Urinary bladder (tissue), 3 donors: ENCODE measurements at regions not wholly inside any gene's neighbourhood (a gene's known extent, or its start where the extent isn't known, plus 50 kb on each side); places are given as distances from the start of the nearest gene placed in this dataset.

Source experiments
- DNase-seq: peaks from one replicate; pipeline ENCODE4 v3.0.0-alpha.2; 2015; ENCODE audit errors: extremely low spot score
- H3K27ac ChIP-seq: one replicate; pipeline ENCODE4 v1.5.1; 2013; ENCODE audit warnings: low read depth, mild to moderate bottlenecking, moderate library complexity
- H3K36me3 ChIP-seq: one replicate; pipeline ENCODE4 v1.6.1; 2013; ENCODE audit warnings: mild to moderate bottlenecking, moderate library complexity; ENCODE audit not compliant: insufficient read depth
- H3K4me1 ChIP-seq: one replicate; pipeline ENCODE4 v1.6.1; 2013; ENCODE audit warnings: mild to moderate bottlenecking, moderate library complexity; ENCODE audit not compliant: insufficient read depth
- H3K4me3 ChIP-seq: one replicate; pipeline ENCODE4 v1.5.1; 2013; ENCODE audit warnings: low read depth, low read length
- WGBS: extraction: QIAGEN DNeasy Blood & Tissue Kit; methylation state at CpG from one replicate; pipeline ENCODE4 v1.1.7; 2013; 5-methylcytosine and 5-hydroxymethylcytosine counted together
- donor health status: healthy with polysubstance abuse.
- donor health status: healthy.

DNA sequence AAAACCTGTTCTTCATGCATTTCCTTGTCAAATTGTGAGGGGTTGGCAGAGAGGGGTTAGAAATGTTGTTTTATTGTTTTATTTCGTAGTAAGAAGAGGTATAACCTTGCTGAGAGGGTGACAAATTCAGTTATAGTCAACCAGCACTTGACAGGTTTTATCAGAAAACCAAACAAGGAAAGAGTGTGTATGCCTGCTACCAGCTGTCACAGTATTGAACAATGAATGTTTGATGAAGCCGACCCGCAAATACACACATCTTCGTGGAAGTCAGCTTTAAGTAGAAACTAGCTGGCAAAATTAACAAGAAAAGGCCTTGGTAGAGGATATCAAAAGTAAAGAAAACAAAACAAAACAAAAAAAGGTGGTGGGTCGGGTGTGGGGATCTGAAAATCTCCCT, 214.6 kb upstream of the TLE4 start:
- no peaks in the 10 kb centered on the region for H3K4me1 ChIP-seq
- no peak for DNase-seq
- 90% methylated on average over 5 of the region's 5 CpGs for WGBS
- no peaks in the 10 kb centered on the region for H3K36me3 ChIP-seq
- no peak overlapping the region for H3K4me3 ChIP-seq
- no peak overlapping the region for H3K27ac ChIP-seq

DNA sequence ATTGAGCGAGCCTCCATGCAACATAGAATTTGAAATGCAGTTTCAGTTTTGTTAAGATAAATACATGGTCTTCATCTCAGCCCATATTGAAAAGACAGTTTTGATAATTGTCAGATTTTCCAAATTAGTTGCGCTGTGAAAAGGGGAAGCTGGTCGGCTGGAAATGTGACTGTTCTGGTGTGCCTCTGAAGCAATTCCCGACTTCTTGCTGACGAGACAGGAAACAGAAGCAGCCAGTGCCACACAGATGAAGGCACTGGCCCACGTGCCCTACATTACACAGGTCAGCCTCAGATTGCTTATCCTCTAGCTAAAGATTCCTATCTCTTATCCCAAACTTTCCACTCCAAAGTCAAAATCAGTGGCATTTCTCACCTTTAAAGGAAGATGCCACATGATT, 214.1 kb upstream of the TLE4 start:
- no peak for DNase-seq
- no peaks in the 10 kb centered on the region for H3K4me1 ChIP-seq
- 75% methylated on average over 6 of the region's 6 CpGs for WGBS
- H3K27ac ChIP-seq, result no peak overlapping the region
- H3K4me3 ChIP-seq, result no peak overlapping the region
- H3K36me3 ChIP-seq, result no peaks in the 10 kb centered on the region

DNA sequence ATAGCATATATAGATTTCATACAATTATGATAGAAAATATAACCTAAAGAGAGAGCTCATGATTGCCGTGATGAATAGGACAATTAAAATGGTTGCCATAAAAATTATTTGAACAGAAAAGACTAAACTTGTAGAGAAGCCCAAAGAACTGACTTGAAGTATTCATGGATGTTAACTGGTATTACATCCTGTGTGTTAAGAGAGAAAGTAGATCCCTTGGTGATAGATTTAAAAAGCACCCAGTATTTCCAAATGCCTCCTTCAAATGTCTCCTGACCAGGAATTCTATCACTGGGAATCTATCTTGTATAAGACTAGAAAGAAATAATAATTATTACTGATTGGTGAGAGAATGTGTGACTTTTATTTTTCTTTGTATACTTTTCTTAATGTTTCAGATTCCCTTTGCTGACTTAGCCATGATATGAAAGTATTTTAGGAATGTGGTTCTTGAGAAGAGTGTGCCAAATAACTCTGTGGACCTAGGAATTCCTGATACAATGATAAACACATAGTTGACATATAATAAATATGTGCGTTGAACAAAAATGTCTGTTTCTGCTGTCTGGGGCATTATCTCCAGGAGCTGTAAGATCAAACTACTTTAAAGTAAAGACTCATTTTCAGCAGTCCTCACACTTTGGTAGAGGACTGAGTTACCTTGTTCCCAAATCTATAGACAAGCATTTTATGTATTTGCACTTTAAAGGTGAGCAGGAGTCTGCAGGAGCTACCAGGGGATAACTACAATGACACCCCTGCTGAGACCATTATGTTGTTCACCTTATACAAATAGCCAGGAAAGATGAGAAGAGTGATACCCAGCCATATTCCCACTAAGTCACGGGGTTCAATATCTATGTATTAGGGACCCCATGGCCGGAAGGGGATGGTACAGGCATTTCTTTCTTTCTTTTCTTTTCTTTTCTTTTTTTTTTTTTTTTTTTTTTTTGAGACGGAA, 211.1 kb upstream of the TLE4 start:
- Histone ChIP-seq H3K4me1 (no peaks in the 10 kb centered on the region), H3K4me3 (no peak overlapping the region), H3K27ac (no peak overlapping the region), H3K36me3 (no peaks in the 10 kb centered on the region)
- DNase-seq, result no peak
- WGBS, result 78% methylated on average over 5 of the region's 5 CpGs

GRCh38 chr9:79362100-79363081, 209.4 kb upstream of the TLE4 start:
- no peak overlapping the region for H3K4me3 ChIP-seq
- 56% methylated on average over 9 of the region's 9 CpGs for WGBS
- no peaks in the 10 kb centered on the region for H3K4me1 ChIP-seq
- no peaks in the 10 kb centered on the region for H3K36me3 ChIP-seq
- DNase-seq, result no peak
- no peak overlapping the region for H3K27ac ChIP-seq

DNA sequence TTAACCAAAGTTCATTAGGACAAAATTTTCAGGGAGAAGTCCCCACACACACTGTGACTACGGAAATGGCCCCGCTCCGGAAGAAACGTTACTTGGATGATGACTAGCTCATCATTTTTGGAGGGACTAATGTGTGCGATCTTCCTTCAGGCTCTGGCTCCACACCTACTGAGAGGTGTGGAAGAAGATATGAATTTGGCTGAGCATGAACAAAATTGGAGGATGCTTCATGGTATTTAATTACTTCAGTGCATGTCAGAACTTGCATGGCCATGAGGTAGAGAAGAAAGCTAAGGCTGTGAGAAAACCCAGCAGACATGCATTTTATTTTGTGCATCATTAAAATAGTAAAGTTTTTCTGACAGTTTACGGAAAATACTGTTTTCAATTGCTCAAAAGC, 202.1 kb upstream of the TLE4 start:
- Histone ChIP-seq H3K36me3 (no peaks in the 10 kb centered on the region), H3K27ac (no peak overlapping the region), H3K4me3 (no peak overlapping the region), H3K4me1 (no peaks in the 10 kb centered on the region)
- no peak for DNase-seq
- 95% methylated on average over 6 of the region's 6 CpGs for WGBS

- WGBS, result 75% methylated on average over 2 of the region's 2 CpGs
- no peak overlapping the region for H3K4me3 ChIP-seq
- H3K36me3 ChIP-seq, result no peaks in the 10 kb centered on the region
- no peaks in the 10 kb centered on the region for H3K4me1 ChIP-seq
- H3K27ac ChIP-seq, result no peak overlapping the region
- DNase-seq, result no peak
These were observed 200.5 kb upstream of the TLE4 start for GRCh38 chr9:79371301-79371700.

- Histone ChIP-seq H3K4me3 (no peak overlapping the region), H3K36me3 (no peaks in the 10 kb centered on the region), H3K4me1 (no peaks in the 10 kb centered on the region), H3K27ac (no peak overlapping the region)
- no peak for DNase-seq
- 92% methylated on average over 1 of the region's 1 CpG for WGBS
These were observed 199.7 kb upstream of the TLE4 start for GRCh38 chr9:79371948-79372555.

- Histone ChIP-seq H3K36me3 (no peaks in the 10 kb centered on the region), H3K27ac (no peak overlapping the region), H3K4me3 (no peak overlapping the region), H3K4me1 (no peaks in the 10 kb centered on the region)
- 86% methylated on average over 5 of the region's 5 CpGs for WGBS
- DNase-seq, result no peak
These were observed 194.4 kb upstream of the TLE4 start for GRCh38 chr9:79377339-79377855.

GRCh38 chr9:79378107-79378506, 193.7 kb upstream of the TLE4 start:
- Histone ChIP-seq H3K27ac (no peak overlapping the region), H3K4me3 (no peak overlapping the region), H3K4me1 (no peaks in the 10 kb centered on the region), H3K36me3 (no peaks in the 10 kb centered on the region)
- WGBS, result 77% methylated on average over 2 of the region's 2 CpGs
- no peak for DNase-seq

DNA sequence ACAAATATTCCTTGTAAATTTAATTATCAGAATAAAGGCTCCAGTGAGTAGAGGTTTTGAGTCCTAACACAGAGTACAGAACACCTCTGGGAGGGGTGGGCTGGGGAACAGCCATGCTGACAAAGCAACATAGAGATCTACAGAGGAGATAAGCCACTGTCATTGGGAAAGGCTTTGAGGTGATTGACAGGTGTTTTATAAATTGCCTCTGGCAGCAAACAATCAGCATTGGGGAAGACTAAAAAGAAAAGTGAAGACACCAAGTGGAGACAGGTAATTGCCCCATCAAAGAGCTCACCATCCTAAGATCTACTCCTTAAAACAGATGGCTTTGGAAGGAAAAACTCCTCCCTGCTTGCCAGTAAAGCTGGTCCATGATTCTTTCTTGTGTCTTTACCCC, 189.7 kb upstream of the TLE4 start:
- H3K36me3 ChIP-seq, result no peaks in the 10 kb centered on the region
- no peak overlapping the region for H3K4me3 ChIP-seq
- H3K4me1 ChIP-seq, result no peaks in the 10 kb centered on the region
- H3K27ac ChIP-seq, result no peak overlapping the region
- no peak for DNase-seq

GRCh38 chr9:79382458-79382857, 189.3 kb upstream of the TLE4 start:
- H3K4me1 ChIP-seq, result no peaks in the 10 kb centered on the region
- H3K36me3 ChIP-seq, result no peaks in the 10 kb centered on the region
- no peak for DNase-seq
- H3K4me3 ChIP-seq, result no peak overlapping the region
- H3K27ac ChIP-seq, result no peak overlapping the region
- 43% methylated on average over 2 of the region's 2 CpGs for WGBS

DNA sequence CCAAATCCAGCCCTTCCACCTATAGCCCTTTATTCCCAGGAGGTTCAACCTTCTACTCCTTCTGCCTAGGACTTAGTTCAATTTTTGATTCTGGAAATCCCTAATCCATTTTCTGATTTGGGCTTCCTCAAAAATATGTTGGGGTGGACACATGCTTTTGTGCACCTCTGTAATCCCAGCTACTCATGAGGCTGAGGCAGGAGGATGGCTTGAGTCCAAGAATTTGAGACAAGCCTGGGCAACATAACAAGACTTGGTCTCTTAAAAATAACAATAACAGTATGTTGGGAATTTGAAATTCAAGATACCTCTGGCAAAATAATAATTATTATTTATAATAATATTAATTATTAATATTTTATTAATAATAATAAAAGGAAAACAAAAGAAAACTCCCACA, 188.7 kb upstream of the TLE4 start:
- Histone ChIP-seq H3K36me3 (no peaks in the 10 kb centered on the region), H3K4me1 (no peaks in the 10 kb centered on the region), H3K4me3 (no peak overlapping the region), H3K27ac (no peak overlapping the region)
- DNase-seq, result no peak

GRCh38 chr9:79384091-79384490, 187.7 kb upstream of the TLE4 start:
- H3K4me3 ChIP-seq, result no peak overlapping the region
- no peaks in the 10 kb centered on the region for H3K36me3 ChIP-seq
- 96% methylated on average over 5 of the region's 5 CpGs for WGBS
- H3K27ac ChIP-seq, result no peak overlapping the region
- DNase-seq, result no peak
- no peaks in the 10 kb centered on the region for H3K4me1 ChIP-seq
